WTC11 (cell line): ENCODE measurements at regions not wholly inside any gene's neighbourhood (a gene's known extent, or its start where the extent isn't known, plus 50 kb on each side); places are given as distances from the start of the nearest gene placed in this dataset.

Experiments used
- ATAC-seq: fragments of 200-7000 bp; cut with Tn5 transposase; 2 replicates; pipeline ENCODE4 v1.10.0; 2021; ENCODE audit warnings: mild to moderate bottlenecking, moderate library complexity
- CTCF ChIA-PET: fragments of 300-600 bp; sonication (Branson Sonifier 250); formaldehyde crosslinking; loops from one replicate; lab custom pipeline; 2021; ENCODE audit warnings: antibody characterized with exemption; lab: Charles Lee
- POLR2A ChIA-PET: fragments of 350-600 bp; sonication (Branson Sonifier 250); formaldehyde crosslinking; loops from one replicate; lab custom pipeline; 2021; ENCODE audit warnings: antibody characterized with exemption; lab: Charles Lee
- DNase-seq: peaks from one replicate; pipeline ENCODE4 v3.0.0; 2021; ENCODE audit warnings: low spot score
- H3K27ac Mint-ChIP-seq: 2 replicates; pipeline ENCODE4 v1.8.0; 2021; ENCODE audit warnings: mixed read lengths
- H3K27me3 Mint-ChIP-seq: 2 replicates; pipeline ENCODE4 v1.8.0; 2021; ENCODE audit warnings: low read depth, mild to moderate bottlenecking, moderate library complexity, mixed read lengths
- H3K36me3 Mint-ChIP-seq: 2 replicates; pipeline ENCODE4 v1.8.0; 2021; ENCODE audit warnings: mixed read lengths
- H3K4me1 Mint-ChIP-seq: 2 replicates; pipeline ENCODE4 v1.8.0; 2022; ENCODE audit warnings: mixed read lengths
- H3K4me3 Mint-ChIP-seq: 2 replicates; pipeline ENCODE4 v1.8.0; 2021; ENCODE audit warnings: mild to moderate bottlenecking, moderate library complexity, mixed read lengths
- H3K9me3 Mint-ChIP-seq: 2 replicates; pipeline ENCODE4 v1.8.0; 2021; ENCODE audit warnings: mixed read lengths
- CBFB ChIP-seq: sonication (generic); formaldehyde crosslinking; IDR thresholded peaks from 2 replicates; pipeline ENCODE4 v1.8.1; 2022; ENCODE audit warnings: mild to moderate bottlenecking, low read depth, missing genetic modification reagents
- EMX1 ChIP-seq: fragments of 250-450 bp; sonication (Bioruptor Pico); IDR thresholded peaks from 2 replicates; pipeline ENCODE4 v1.8.0; 2021; ENCODE audit warnings: mild to moderate bottlenecking
- IRF2 ChIP-seq: sonication (generic); formaldehyde crosslinking; IDR thresholded peaks from 2 replicates; pipeline ENCODE4 v1.8.0; 2022; ENCODE audit warnings: low read depth, missing genetic modification reagents, borderline replicate concordance
- JUN ChIP-seq: sonication (generic); formaldehyde crosslinking; IDR thresholded peaks from 2 replicates; pipeline ENCODE4 v1.8.0; 2023; ENCODE audit warnings: mild to moderate bottlenecking, missing genetic modification reagents
- MYBL2 ChIP-seq: sonication (generic); formaldehyde crosslinking; IDR thresholded peaks from 2 replicates; pipeline ENCODE4 v1.8.1; 2023; ENCODE audit warnings: mild to moderate bottlenecking, moderate library complexity, missing genetic modification reagents
- NR3C1 ChIP-seq: sonication (generic); formaldehyde crosslinking; conservative IDR thresholded peaks from 2 replicates; pipeline ENCODE4 v1.8.1; 2023; ENCODE audit warnings: low read depth, mild to moderate bottlenecking, missing genetic modification reagents
- PRRX2 ChIP-seq: fragments of 250-450 bp; sonication (Bioruptor Pico); IDR thresholded peaks from 2 replicates; pipeline ENCODE4 v1.8.0; 2021; ENCODE audit warnings: mild to moderate bottlenecking
- SOX15 ChIP-seq: fragments of 250-450 bp; sonication (Bioruptor Pico); IDR thresholded peaks from 2 replicates; pipeline ENCODE4 v1.9.0; 2021; ENCODE audit warnings: mild to moderate bottlenecking
- TCF7 ChIP-seq: sonication (generic); formaldehyde crosslinking; IDR thresholded peaks from 2 replicates; pipeline ENCODE4 v1.8.0; 2022; ENCODE audit warnings: mild to moderate bottlenecking, low read depth, missing genetic modification reagents, moderate library complexity
- TF ChIP-seq, protein P1 (sequence below): fragments of 250-450 bp; sonication (Bioruptor Pico); IDR thresholded peaks from 2 replicates; pipeline ENCODE4 v2.1.2; 2022; ENCODE audit warnings: mild to moderate bottlenecking, moderate library complexity
- TF ChIP-seq, protein P2 (sequence below): sonication (generic); formaldehyde crosslinking; IDR thresholded peaks from 2 replicates; pipeline ENCODE4 v1.8.0; 2022; ENCODE audit warnings: mild to moderate bottlenecking, missing genetic modification reagents
- TF ChIP-seq, protein P3 (sequence below): sonication (generic); formaldehyde crosslinking; IDR thresholded peaks from 2 replicates; pipeline ENCODE4 v1.8.1; 2022; ENCODE audit warnings: mild to moderate bottlenecking, missing genetic modification reagents, moderate library complexity, borderline replicate concordance
- TF ChIP-seq, protein P4 (sequence below): sonication (generic); formaldehyde crosslinking; IDR thresholded peaks from 2 replicates; pipeline ENCODE4 v1.8.0; 2022; ENCODE audit warnings: mild to moderate bottlenecking, missing genetic modification reagents
- TF ChIP-seq, protein P5 (sequence below): sonication (generic); formaldehyde crosslinking; IDR thresholded peaks from 2 replicates; pipeline ENCODE4 v1.8.1; 2023; ENCODE audit warnings: mild to moderate bottlenecking, missing genetic modification reagents, moderate library complexity
- TF ChIP-seq, protein P6 (sequence below): sonication (generic); formaldehyde crosslinking; IDR thresholded peaks from 2 replicates; pipeline ENCODE4 v1.8.1; 2022; ENCODE audit warnings: low read depth, mild to moderate bottlenecking, moderate library complexity, missing genetic modification reagents, borderline replicate concordance
- TF ChIP-seq, protein P7 (sequence below): fragments of 200-600 bp; IDR thresholded peaks from 2 replicates; pipeline ENCODE4 v1.8.0; 2022; ENCODE audit warnings: antibody characterized with exemption
- TF ChIP-seq, protein P8 (sequence below): sonication (generic); formaldehyde crosslinking; IDR thresholded peaks from 2 replicates; pipeline ENCODE4 v1.8.1; 2023; ENCODE audit warnings: mild to moderate bottlenecking, missing genetic modification reagents
- TF ChIP-seq, protein P9 (sequence below): sonication (generic); formaldehyde crosslinking; IDR thresholded peaks from 2 replicates; pipeline ENCODE4 v1.8.1; 2022; ENCODE audit warnings: missing genetic modification reagents, borderline replicate concordance

DNA sequence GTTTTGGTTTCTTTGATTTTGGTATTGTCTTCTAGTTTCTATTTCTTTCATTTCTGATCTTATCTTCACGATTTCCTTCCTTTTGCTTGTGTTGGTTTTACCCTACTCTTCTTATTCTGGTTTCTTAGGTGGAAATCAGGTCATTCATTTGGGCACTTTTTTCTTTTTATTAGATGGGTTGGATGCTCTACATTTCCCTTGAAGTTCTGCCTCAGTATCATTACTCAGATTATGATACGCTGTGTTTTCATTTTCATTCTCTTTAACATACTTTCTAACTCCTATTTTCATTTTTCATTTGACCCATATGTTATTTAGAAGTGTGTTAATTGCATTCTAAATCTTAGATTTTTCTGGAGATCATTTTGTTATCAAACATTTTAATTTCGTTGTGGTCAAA, 108.6 kb downstream of the IRF8 start:
- no peak for TF ChIP-seq SOX15 (CRISPR knock-in tag)
- TF ChIP-seq, protein P1, sequence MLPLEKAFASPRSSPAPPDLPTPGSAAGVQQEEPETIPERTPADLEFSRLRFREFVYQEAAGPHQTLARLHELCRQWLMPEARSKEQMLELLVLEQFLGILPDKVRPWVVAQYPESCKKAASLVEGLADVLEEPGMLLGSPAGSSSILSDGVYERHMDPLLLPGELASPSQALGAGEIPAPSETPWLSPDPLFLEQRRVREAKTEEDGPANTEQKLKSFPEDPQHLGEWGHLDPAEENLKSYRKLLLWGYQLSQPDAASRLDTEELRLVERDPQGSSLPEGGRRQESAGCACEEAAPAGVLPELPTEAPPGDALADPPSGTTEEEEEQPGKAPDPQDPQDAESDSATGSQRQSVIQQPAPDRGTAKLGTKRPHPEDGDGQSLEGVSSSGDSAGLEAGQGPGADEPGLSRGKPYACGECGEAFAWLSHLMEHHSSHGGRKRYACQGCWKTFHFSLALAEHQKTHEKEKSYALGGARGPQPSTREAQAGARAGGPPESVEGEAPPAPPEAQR (CRISPR knock-in tag) = no peak
- no peak for TF ChIP-seq TCF7 (CRISPR knock-in tag)
- TF ChIP-seq MYBL2 (CRISPR knock-in tag) = no peak
- TF ChIP-seq JUN (CRISPR knock-in tag) = no peak
- no peak for TF ChIP-seq IRF2 (CRISPR knock-in tag)
- TF ChIP-seq EMX1 = no peak
- TF ChIP-seq, protein P2, sequence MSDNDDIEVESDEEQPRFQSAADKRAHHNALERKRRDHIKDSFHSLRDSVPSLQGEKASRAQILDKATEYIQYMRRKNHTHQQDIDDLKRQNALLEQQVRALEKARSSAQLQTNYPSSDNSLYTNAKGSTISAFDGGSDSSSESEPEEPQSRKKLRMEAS = no peak
- no peak for TF ChIP-seq PRRX2 (CRISPR knock-in tag)
- TF ChIP-seq NR3C1 (CRISPR knock-in tag) = no peak
- TF ChIP-seq, protein P3, sequence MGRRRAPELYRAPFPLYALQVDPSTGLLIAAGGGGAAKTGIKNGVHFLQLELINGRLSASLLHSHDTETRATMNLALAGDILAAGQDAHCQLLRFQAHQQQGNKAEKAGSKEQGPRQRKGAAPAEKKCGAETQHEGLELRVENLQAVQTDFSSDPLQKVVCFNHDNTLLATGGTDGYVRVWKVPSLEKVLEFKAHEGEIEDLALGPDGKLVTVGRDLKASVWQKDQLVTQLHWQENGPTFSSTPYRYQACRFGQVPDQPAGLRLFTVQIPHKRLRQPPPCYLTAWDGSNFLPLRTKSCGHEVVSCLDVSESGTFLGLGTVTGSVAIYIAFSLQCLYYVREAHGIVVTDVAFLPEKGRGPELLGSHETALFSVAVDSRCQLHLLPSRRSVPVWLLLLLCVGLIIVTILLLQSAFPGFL (CRISPR knock-in tag) = no peak
- TF ChIP-seq, protein P4, sequence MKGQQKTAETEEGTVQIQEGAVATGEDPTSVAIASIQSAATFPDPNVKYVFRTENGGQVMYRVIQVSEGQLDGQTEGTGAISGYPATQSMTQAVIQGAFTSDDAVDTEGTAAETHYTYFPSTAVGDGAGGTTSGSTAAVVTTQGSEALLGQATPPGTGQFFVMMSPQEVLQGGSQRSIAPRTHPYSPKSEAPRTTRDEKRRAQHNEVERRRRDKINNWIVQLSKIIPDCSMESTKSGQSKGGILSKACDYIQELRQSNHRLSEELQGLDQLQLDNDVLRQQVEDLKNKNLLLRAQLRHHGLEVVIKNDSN (CRISPR knock-in tag) = no peak
- TF ChIP-seq CBFB (CRISPR knock-in tag) = no peak
- TF ChIP-seq, protein P5, sequence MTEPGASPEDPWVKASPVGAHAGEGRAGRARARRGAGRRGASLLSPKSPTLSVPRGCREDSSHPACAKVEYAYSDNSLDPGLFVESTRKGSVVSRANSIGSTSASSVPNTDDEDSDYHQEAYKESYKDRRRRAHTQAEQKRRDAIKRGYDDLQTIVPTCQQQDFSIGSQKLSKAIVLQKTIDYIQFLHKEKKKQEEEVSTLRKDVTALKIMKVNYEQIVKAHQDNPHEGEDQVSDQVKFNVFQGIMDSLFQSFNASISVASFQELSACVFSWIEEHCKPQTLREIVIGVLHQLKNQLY (CRISPR knock-in tag) = no peak
- TF ChIP-seq, protein P6, sequence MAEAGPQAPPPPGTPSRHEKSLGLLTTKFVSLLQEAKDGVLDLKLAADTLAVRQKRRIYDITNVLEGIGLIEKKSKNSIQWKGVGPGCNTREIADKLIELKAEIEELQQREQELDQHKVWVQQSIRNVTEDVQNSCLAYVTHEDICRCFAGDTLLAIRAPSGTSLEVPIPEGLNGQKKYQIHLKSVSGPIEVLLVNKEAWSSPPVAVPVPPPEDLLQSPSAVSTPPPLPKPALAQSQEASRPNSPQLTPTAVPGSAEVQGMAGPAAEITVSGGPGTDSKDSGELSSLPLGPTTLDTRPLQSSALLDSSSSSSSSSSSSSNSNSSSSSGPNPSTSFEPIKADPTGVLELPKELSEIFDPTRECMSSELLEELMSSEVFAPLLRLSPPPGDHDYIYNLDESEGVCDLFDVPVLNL = no peak
- TF ChIP-seq, protein P7, sequence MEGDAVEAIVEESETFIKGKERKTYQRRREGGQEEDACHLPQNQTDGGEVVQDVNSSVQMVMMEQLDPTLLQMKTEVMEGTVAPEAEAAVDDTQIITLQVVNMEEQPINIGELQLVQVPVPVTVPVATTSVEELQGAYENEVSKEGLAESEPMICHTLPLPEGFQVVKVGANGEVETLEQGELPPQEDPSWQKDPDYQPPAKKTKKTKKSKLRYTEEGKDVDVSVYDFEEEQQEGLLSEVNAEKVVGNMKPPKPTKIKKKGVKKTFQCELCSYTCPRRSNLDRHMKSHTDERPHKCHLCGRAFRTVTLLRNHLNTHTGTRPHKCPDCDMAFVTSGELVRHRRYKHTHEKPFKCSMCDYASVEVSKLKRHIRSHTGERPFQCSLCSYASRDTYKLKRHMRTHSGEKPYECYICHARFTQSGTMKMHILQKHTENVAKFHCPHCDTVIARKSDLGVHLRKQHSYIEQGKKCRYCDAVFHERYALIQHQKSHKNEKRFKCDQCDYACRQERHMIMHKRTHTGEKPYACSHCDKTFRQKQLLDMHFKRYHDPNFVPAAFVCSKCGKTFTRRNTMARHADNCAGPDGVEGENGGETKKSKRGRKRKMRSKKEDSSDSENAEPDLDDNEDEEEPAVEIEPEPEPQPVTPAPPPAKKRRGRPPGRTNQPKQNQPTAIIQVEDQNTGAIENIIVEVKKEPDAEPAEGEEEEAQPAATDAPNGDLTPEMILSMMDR = no peak
- TF ChIP-seq, protein P8, sequence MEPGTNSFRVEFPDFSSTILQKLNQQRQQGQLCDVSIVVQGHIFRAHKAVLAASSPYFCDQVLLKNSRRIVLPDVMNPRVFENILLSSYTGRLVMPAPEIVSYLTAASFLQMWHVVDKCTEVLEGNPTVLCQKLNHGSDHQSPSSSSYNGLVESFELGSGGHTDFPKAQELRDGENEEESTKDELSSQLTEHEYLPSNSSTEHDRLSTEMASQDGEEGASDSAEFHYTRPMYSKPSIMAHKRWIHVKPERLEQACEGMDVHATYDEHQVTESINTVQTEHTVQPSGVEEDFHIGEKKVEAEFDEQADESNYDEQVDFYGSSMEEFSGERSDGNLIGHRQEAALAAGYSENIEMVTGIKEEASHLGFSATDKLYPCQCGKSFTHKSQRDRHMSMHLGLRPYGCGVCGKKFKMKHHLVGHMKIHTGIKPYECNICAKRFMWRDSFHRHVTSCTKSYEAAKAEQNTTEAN (CRISPR knock-in tag) = no peak
- TF ChIP-seq, protein P9, sequence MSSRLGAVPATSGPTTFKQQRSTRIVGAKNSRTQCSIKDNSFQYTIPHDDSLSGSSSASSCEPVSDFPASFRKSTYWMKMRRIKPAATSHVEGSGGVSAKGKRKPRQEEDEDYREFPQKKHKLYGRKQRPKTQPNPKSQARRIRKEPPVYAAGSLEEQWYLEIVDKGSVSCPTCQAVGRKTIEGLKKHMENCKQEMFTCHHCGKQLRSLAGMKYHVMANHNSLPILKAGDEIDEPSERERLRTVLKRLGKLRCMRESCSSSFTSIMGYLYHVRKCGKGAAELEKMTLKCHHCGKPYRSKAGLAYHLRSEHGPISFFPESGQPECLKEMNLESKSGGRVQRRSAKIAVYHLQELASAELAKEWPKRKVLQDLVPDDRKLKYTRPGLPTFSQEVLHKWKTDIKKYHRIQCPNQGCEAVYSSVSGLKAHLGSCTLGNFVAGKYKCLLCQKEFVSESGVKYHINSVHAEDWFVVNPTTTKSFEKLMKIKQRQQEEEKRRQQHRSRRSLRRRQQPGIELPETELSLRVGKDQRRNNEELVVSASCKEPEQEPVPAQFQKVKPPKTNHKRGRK (CRISPR knock-in tag) = no peak
- Mint-ChIP-seq H3K4me3 (no peak overlapping the region), H3K9me3 (peaks cover under 1% of the 10 kb centered on the region; the same call in 1 of the 2 replicates), H3K27ac (no peak overlapping the region), H3K36me3 (no peaks in the 10 kb centered on the region), H3K27me3 (no peaks in the 10 kb centered on the region; the same call in 1 of the 2 replicates), H3K4me1 (no peaks in the 10 kb centered on the region)
- ChIA-PET POLR2A (no interaction called here), CTCF (interaction anchor here (0.8 kb wide), 1 partner anchor 8 kb away, joined by 4 read pairs; no protein-coding TSS in a partner anchor)
- ATAC-seq = no peak
- DNase-seq = no peak
